ENCODE measurements at regions not wholly inside any gene's neighbourhood (a gene's known extent, or its start where the extent isn't known, plus 50 kb on each side); places are given as distances from the start of the nearest gene placed in this dataset.

DNA sequence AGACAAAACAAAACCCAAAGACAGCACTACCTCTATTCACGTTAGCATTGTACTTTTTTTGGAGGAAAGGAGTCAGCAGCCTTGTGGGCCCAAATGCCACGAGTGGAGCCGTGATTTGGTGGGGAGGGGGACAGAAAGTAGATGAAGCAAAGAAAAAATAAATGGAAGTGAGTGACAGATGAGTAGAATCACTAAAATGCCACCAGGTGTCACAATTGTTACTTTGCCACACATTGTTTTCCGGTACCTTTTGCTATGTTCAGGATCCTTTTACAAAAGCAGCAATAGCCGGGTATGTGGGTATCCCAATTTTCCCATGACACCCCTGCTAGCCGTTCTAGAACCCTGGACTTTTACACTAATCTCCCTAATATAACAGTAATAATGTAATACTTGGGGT lies 85.0 kb upstream of the AK4 start (continued):
- TF ChIP-seq, protein P1, sequence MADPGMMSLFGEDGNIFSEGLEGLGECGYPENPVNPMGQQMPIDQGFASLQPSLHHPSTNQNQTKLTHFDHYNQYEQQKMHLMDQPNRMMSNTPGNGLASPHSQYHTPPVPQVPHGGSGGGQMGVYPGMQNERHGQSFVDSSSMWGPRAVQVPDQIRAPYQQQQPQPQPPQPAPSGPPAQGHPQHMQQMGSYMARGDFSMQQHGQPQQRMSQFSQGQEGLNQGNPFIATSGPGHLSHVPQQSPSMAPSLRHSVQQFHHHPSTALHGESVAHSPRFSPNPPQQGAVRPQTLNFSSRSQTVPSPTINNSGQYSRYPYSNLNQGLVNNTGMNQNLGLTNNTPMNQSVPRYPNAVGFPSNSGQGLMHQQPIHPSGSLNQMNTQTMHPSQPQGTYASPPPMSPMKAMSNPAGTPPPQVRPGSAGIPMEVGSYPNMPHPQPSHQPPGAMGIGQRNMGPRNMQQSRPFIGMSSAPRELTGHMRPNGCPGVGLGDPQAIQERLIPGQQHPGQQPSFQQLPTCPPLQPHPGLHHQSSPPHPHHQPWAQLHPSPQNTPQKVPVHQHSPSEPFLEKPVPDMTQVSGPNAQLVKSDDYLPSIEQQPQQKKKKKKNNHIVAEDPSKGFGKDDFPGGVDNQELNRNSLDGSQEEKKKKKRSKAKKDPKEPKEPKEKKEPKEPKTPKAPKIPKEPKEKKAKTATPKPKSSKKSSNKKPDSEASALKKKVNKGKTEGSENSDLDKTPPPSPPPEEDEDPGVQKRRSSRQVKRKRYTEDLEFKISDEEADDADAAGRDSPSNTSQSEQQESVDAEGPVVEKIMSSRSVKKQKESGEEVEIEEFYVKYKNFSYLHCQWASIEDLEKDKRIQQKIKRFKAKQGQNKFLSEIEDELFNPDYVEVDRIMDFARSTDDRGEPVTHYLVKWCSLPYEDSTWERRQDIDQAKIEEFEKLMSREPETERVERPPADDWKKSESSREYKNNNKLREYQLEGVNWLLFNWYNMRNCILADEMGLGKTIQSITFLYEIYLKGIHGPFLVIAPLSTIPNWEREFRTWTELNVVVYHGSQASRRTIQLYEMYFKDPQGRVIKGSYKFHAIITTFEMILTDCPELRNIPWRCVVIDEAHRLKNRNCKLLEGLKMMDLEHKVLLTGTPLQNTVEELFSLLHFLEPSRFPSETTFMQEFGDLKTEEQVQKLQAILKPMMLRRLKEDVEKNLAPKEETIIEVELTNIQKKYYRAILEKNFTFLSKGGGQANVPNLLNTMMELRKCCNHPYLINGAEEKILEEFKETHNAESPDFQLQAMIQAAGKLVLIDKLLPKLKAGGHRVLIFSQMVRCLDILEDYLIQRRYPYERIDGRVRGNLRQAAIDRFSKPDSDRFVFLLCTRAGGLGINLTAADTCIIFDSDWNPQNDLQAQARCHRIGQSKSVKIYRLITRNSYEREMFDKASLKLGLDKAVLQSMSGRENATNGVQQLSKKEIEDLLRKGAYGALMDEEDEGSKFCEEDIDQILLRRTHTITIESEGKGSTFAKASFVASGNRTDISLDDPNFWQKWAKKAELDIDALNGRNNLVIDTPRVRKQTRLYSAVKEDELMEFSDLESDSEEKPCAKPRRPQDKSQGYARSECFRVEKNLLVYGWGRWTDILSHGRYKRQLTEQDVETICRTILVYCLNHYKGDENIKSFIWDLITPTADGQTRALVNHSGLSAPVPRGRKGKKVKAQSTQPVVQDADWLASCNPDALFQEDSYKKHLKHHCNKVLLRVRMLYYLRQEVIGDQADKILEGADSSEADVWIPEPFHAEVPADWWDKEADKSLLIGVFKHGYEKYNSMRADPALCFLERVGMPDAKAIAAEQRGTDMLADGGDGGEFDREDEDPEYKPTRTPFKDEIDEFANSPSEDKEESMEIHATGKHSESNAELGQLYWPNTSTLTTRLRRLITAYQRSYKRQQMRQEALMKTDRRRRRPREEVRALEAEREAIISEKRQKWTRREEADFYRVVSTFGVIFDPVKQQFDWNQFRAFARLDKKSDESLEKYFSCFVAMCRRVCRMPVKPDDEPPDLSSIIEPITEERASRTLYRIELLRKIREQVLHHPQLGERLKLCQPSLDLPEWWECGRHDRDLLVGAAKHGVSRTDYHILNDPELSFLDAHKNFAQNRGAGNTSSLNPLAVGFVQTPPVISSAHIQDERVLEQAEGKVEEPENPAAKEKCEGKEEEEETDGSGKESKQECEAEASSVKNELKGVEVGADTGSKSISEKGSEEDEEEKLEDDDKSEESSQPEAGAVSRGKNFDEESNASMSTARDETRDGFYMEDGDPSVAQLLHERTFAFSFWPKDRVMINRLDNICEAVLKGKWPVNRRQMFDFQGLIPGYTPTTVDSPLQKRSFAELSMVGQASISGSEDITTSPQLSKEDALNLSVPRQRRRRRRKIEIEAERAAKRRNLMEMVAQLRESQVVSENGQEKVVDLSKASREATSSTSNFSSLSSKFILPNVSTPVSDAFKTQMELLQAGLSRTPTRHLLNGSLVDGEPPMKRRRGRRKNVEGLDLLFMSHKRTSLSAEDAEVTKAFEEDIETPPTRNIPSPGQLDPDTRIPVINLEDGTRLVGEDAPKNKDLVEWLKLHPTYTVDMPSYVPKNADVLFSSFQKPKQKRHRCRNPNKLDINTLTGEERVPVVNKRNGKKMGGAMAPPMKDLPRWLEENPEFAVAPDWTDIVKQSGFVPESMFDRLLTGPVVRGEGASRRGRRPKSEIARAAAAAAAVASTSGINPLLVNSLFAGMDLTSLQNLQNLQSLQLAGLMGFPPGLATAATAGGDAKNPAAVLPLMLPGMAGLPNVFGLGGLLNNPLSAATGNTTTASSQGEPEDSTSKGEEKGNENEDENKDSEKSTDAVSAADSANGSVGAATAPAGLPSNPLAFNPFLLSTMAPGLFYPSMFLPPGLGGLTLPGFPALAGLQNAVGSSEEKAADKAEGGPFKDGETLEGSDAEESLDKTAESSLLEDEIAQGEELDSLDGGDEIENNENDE (IDR thresholded peaks at IDR 0.05; ENCODE audit: insufficient replicate concordance, low read length) = no peak

All from H1 (cell line).